Uterus (tissue), 2 donors: ENCODE measurements at regions not wholly inside any gene's neighbourhood (a gene's known extent, or its start where the extent isn't known, plus 50 kb on each side); places are given as distances from the start of the nearest gene placed in this dataset.

ENCODE experiments used
- POLR2A ChIP-seq, 2 donors: fragments of 450-650 bp; IDR thresholded peaks; one replicate each; pipeline ENCODE4 v1.6.1; 2016; ENCODE audit warnings: antibody characterized with exemption in 2 of 2, mild to moderate bottlenecking in 1 of 2, moderate library complexity in 1 of 2
- TF ChIP-seq, protein P1 (sequence below), 4 experiments: fragments of 200-600 bp in 2 of 4; fragments of 450-650 bp in 2 of 4; sonication (generic) in 2 of 4; IDR thresholded peaks; one replicate each; pipeline ENCODE4 v1.5.1; 2016 to 2019; ENCODE audit warnings: antibody characterized with exemption in 4 of 4, mild to moderate bottlenecking in 2 of 4, moderate library complexity in 1 of 4

DNA sequence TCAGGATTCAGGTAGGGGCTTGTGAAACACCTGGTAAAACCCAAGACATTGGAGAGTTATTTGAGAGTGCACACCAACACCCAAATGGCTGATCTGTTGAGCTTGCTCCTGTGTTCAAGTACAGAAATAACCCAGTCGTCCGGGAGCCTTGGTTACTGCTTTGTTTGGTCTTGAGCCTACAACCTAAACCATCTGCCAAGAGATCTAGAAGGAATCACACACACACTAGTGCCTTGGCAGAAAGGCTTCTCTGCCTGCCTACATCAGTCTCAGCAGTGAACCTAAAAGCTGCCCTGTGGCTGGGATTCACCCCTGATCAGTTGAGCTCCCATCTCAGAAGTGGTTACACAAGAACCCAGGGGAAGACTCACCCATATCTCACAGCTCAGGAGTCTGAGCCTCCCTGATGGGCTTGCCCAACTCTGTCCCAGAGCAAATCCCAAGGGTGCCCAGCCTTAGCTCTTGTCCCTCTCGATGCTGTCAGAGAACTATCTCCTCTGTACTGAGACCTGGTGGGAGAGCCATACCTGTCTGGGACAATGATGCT, 167.6 kb downstream of the CXCL12 start:
- TF ChIP-seq, protein P1, sequence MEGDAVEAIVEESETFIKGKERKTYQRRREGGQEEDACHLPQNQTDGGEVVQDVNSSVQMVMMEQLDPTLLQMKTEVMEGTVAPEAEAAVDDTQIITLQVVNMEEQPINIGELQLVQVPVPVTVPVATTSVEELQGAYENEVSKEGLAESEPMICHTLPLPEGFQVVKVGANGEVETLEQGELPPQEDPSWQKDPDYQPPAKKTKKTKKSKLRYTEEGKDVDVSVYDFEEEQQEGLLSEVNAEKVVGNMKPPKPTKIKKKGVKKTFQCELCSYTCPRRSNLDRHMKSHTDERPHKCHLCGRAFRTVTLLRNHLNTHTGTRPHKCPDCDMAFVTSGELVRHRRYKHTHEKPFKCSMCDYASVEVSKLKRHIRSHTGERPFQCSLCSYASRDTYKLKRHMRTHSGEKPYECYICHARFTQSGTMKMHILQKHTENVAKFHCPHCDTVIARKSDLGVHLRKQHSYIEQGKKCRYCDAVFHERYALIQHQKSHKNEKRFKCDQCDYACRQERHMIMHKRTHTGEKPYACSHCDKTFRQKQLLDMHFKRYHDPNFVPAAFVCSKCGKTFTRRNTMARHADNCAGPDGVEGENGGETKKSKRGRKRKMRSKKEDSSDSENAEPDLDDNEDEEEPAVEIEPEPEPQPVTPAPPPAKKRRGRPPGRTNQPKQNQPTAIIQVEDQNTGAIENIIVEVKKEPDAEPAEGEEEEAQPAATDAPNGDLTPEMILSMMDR (IDR thresholded peaks at IDR 0.05), result no peak
- no peak for TF ChIP-seq POLR2A (IDR thresholded peaks at IDR 0.05)
